K562 (cell line): ENCODE measurements at regions not wholly inside any gene's neighbourhood (a gene's known extent, or its start where the extent isn't known, plus 50 kb on each side); places are given as distances from the start of the nearest gene placed in this dataset.

Experiments used
- ATAC-seq: fragments of 200-7000 bp; cut with Tn5 transposase; 3 replicates; pipeline ENCODE4 v1.9.1; 2020; ENCODE audit warnings: moderate library complexity
- BruUV-seq: library from RNA; stranded (reverse); fragments of 400-500 nt; replicated peaks from 2 replicates; lab custom pipeline; 2021; lab: Mats Ljungman, UMichigan
- CTCF ChIA-PET: fragments of 300-600 bp; formaldehyde crosslinking; extraction: SDS; loops from one replicate; lab custom pipeline; 2021; ENCODE audit warnings: low intra/inter-chr PET ratio; lab: Yijun Ruan, JAX
- POLR2A ChIA-PET: fragments of 300-600, 350-650 bp; sonication (Branson Sonifier 250); formaldehyde crosslinking; extraction: SDS; loops from one replicate; lab custom pipeline; 2021; ENCODE audit warnings: antibody characterized with exemption, inconsistent platforms; lab: Yijun Ruan, JAX
- DNase-seq, 4 experiments: peaks; one replicate each; pipeline versions ENCODE4 v3.0.0 to v3.0.0-alpha.2; 2011 to 2018; ENCODE audit warnings: low spot score in 3 of 4, mixed read lengths in 3 of 4; ENCODE audit errors: extremely low read depth in 1 of 4
- FAIRE-seq: peaks from 2 replicates; lab custom pipeline; 2011; peaks lifted over from hg19 to GRCh38; lab: Jason Lieb, UNC
- H2AFZ ChIP-seq: 2 replicates; pipeline ENCODE4 v1.6.0; 2011; ENCODE audit warnings: low read depth, low read length, control low read depth, inconsistent platforms
- H3K27ac ChIP-seq: fragments of 200-600 bp; 3 replicates; pipeline ENCODE4 v1.8.0; 2011; ENCODE audit warnings: low read depth, mild to moderate bottlenecking, control low read depth, inconsistent platforms, low read length, moderate library complexity, mixed read lengths; ENCODE audit errors: extremely low read depth
- H3K27me3 ChIP-seq, 2 experiments: fragments of 300-600 bp in 1 of 2; 2 replicates in 1 of 2; 3 replicates in 1 of 2; pipeline versions ENCODE4 v1.6.0 to v1.8.0; 2011; ENCODE audit warnings: inconsistent platforms in 2 of 2, low read length in 2 of 2, mild to moderate bottlenecking in 1 of 2, mixed read lengths in 1 of 2, moderate library complexity in 1 of 2; ENCODE audit not compliant: control insufficient read depth in 2 of 2, insufficient read depth in 2 of 2
- H3K36me3 ChIP-seq: fragments of 300-600 bp; 3 replicates; pipeline ENCODE4 v1.8.0; 2011; ENCODE audit warnings: mild to moderate bottlenecking, low read length, inconsistent platforms; ENCODE audit not compliant: control insufficient read depth, insufficient read depth
- H3K4me1 ChIP-seq, 2 experiments: fragments of 200-600 bp in 1 of 2; replicated peaks in 1 of 2; 2 replicates in 1 of 2; 3 replicates in 1 of 2; pipeline versions ENCODE4 v1.5.1 to v1.8.0; 2011; ENCODE audit warnings: inconsistent platforms in 2 of 2, low read length in 2 of 2, mild to moderate bottlenecking in 1 of 2, mixed read lengths in 1 of 2, moderate library complexity in 1 of 2; ENCODE audit not compliant: control insufficient read depth in 2 of 2, insufficient read depth in 2 of 2
- H3K4me2 ChIP-seq: 2 replicates; pipeline ENCODE4 v1.6.1; 2011; ENCODE audit warnings: low read length, control low read depth, inconsistent platforms, mixed read lengths; ENCODE audit not compliant: insufficient read depth
- H3K4me3 ChIP-seq: fragments of 200-600 bp; sonication (generic), shearing (Covaris generic); 2 replicates; pipeline ENCODE4 v1.5.1; 2016; ENCODE audit warnings: control low read depth, inconsistent platforms
- H3K79me2 ChIP-seq: fragments of 200-600 bp; 3 replicates; pipeline ENCODE4 v1.8.0; 2011; ENCODE audit warnings: low read length, inconsistent platforms; ENCODE audit not compliant: control insufficient read depth, insufficient read depth
- H3K9ac ChIP-seq, 2 experiments: 2 replicates each; pipeline versions ENCODE4 v1.6.0 to v1.6.1; 2011; ENCODE audit warnings: low read depth in 2 of 2, low read length in 2 of 2, control low read depth in 1 of 2, inconsistent platforms in 1 of 2, mild to moderate bottlenecking in 1 of 2, mixed read lengths in 1 of 2; ENCODE audit not compliant: insufficient read depth in 1 of 2
- H3K9me1 ChIP-seq: one replicate; pipeline ENCODE4 v1.6.0; 2011; ENCODE audit warnings: inconsistent platforms, mild to moderate bottlenecking, low read length, moderate library complexity; ENCODE audit not compliant: control insufficient read depth, insufficient read depth
- H3K9me3 ChIP-seq: replicated peaks from 2 replicates; pipeline ENCODE4 v1.5.1; 2011; ENCODE audit warnings: low read depth, low read length, inconsistent platforms; ENCODE audit not compliant: control insufficient read depth, insufficient read depth
- H4K20me1 ChIP-seq: replicated peaks from 2 replicates; pipeline ENCODE4 v1.6.1; 2011; ENCODE audit warnings: low read length, inconsistent platforms, mixed read lengths; ENCODE audit not compliant: control insufficient read depth, insufficient read depth
- HEY1 ChIP-seq: fragments of 250-450 bp; sonication (Bioruptor Pico); IDR thresholded peaks from 2 replicates; pipeline ENCODE4 v1.5.0; 2020; ENCODE audit warnings: mild to moderate bottlenecking, moderate library complexity, borderline replicate concordance
- IFI16 ChIP-seq: fragments of 250-450 bp; sonication (Bioruptor Pico); IDR thresholded peaks from 2 replicates; pipeline ENCODE4 v2.1.2; 2022; ENCODE audit warnings: mild to moderate bottlenecking, inconsistent platforms
- OTX1 ChIP-seq: fragments of 450-650 bp; formaldehyde crosslinking; IDR thresholded peaks from 2 replicates; pipeline ENCODE4 v1.4.0; 2022; ENCODE audit warnings: mild to moderate bottlenecking
- TBL1XR1 ChIP-seq, 2 experiments: IDR thresholded peaks; 2 replicates each; pipeline ENCODE4 v1.6.1; 2012; ENCODE audit warnings: improper control_type of control experiment in 2 of 2, low read length in 2 of 2, mild to moderate bottlenecking in 1 of 2
- TSHZ1 ChIP-seq: fragments of 250-450 bp; sonication (Bioruptor Pico); IDR thresholded peaks from 2 replicates; pipeline ENCODE4 v1.4.0; 2020; ENCODE audit warnings: mild to moderate bottlenecking, moderate library complexity
- ZNF232 ChIP-seq: sonication (generic); formaldehyde crosslinking; IDR thresholded peaks from 2 replicates; pipeline ENCODE4 v1.8.0; 2022; ENCODE audit warnings: mild to moderate bottlenecking, missing genetic modification reagents
- ZNF280B ChIP-seq: fragments of 250-450 bp; sonication (Bioruptor Pico); IDR thresholded peaks from 2 replicates; pipeline ENCODE4 v1.5.1; 2021; ENCODE audit warnings: mild to moderate bottlenecking
- ZNF316 ChIP-seq: fragments of 450-650 bp; IDR thresholded peaks from 2 replicates; pipeline ENCODE4 v1.6.1; 2016
- ZNF551 ChIP-seq: fragments of 250-450 bp; sonication (Bioruptor Pico); IDR thresholded peaks from 2 replicates; pipeline ENCODE4 v1.5.0; 2021; ENCODE audit warnings: mild to moderate bottlenecking, moderate library complexity
- WGBS: fragments of 100-300 bp; shearing (Covaris generic); methylation state at CpG from one replicate; pipeline ENCODE4 v1.1.6; 2016; ENCODE audit warnings: low coverage, mixed read lengths; ENCODE audit not compliant: insufficient coverage; ENCODE audit errors: missing lambda C conversion rate; 5-methylcytosine and 5-hydroxymethylcytosine counted together
- in situ Hi-C: fragments of 300-500 bp; cut with MboI; formaldehyde crosslinking; loops from 4 replicates; pipeline ENCODE4 v1.15.0; 2018; ENCODE audit warnings: inconsistent platforms, mixed read lengths
- intact Hi-C: fragments of 100-400 bp; cut with micrococcal nuclease; formaldehyde crosslinking; loops from 2 replicates; pipeline ENCODE4 v1.14.2; 2022

GRCh38 chr7:119708891-119709290 is 564.1 kb upstream of the KCND2 start (continued):
- no peak for TF ChIP-seq TSHZ1
- no peak for TF ChIP-seq HEY1 (CRISPR knock-in tag)

GRCh38 chr7:119711104-119711503 is 561.9 kb upstream of the KCND2 start:
- H3K4me2 ChIP-seq = no peak overlapping the region
- H2AFZ ChIP-seq = no peak overlapping the region

More at GRCh38 chr7:119711104-119711503, 561.9 kb upstream of the KCND2 start:
- no peak for DNase-seq
- no peaks in the 10 kb centered on the region for H4K20me1 ChIP-seq
- in situ Hi-C loops (no loop called here), intact Hi-C loops (no loop called here)
- POLR2A ChIA-PET = interaction anchor here (0.7 kb wide), 1 partner anchor 127 kb away, joined by 3 read pairs; no protein-coding TSS in a partner anchor
- H3K79me2 ChIP-seq = no peaks in the 10 kb centered on the region
- CTCF ChIA-PET = no interaction called here
- no peaks in the 10 kb centered on the region for H3K4me1 ChIP-seq
- H3K27ac ChIP-seq = no peak overlapping the region
- H3K36me3 ChIP-seq = peaks cover 14% of the 10 kb centered on the region; the same call in 2 of the 3 replicates
- no peaks in the 10 kb centered on the region for H3K27me3 ChIP-seq
- WGBS = 62% methylated on average over 3 of the region's 3 CpGs
- no TSS peak for BruUV-seq
- no peak for ATAC-seq
- H3K4me3 ChIP-seq = no peak overlapping the region
- TF ChIP-seq ZNF280B (CRISPR knock-in tag) = no peak
- TF ChIP-seq ZNF551 (CRISPR knock-in tag) = no peak
- no peak for TF ChIP-seq ZNF232 (CRISPR knock-in tag)
- no peak for TF ChIP-seq IFI16
- TF ChIP-seq TBL1XR1 (IDR thresholded peaks at IDR 0.05; ENCODE audit: low read length in 2 of 2) = no peak
- TF ChIP-seq ZNF316 = 0 out of 2 replicates have a peak, but pooled peaks have one; percentile 14
- TF ChIP-seq OTX1 (CRISPR knock-in tag) = no peak
- no peak overlapping the region for H3K9ac ChIP-seq
- no peaks in the 10 kb centered on the region for H3K9me3 ChIP-seq
- FAIRE-seq = no peak
- H3K9me1 ChIP-seq = no peaks in the 10 kb centered on the region
